MM.1S (cell line): ENCODE measurements at regions not wholly inside any gene's neighbourhood (a gene's known extent, or its start where the extent isn't known, plus 50 kb on each side); places are given as distances from the start of the nearest gene placed in this dataset.

ENCODE experiments used
- DNase-seq: peaks from one replicate; pipeline ENCODE4 v3.0.0-alpha.2; 2015
- H2AFZ ChIP-seq: fragments of 300-600 bp; sonication (generic); 2 replicates; pipeline ENCODE4 v1.6.0; 2016; ENCODE audit warnings: antibody characterized with exemption, low read length
- H3F3A ChIP-seq: fragments of 300-600 bp; sonication (generic); 2 replicates; pipeline ENCODE4 v1.6.1; 2016; ENCODE audit warnings: mild to moderate bottlenecking, antibody characterized with exemption, low read length, moderate library complexity, mixed read lengths; ENCODE audit not compliant: insufficient read depth
- H3K27ac ChIP-seq: fragments of 300-600 bp; sonication (generic); 2 replicates; pipeline ENCODE4 v1.5.1; 2016; ENCODE audit warnings: mild to moderate bottlenecking, low read length
- H3K27me3 ChIP-seq: fragments of 300-600 bp; sonication (generic); replicated peaks from 2 replicates; pipeline ENCODE4 v1.6.0; 2016; ENCODE audit warnings: low read length; ENCODE audit not compliant: insufficient read depth
- H3K36me3 ChIP-seq: fragments of 300-600 bp; sonication (generic); replicated peaks from 2 replicates; pipeline ENCODE4 v1.6.1; 2016; ENCODE audit warnings: mild to moderate bottlenecking, low read length, mixed read lengths; ENCODE audit not compliant: insufficient read depth
- H3K4me1 ChIP-seq: fragments of 300-600 bp; sonication (generic); 2 replicates; pipeline ENCODE4 v1.6.1; 2016; ENCODE audit warnings: low read length, mixed read lengths
- H3K4me2 ChIP-seq: fragments of 300-600 bp; sonication (generic); 2 replicates; pipeline ENCODE4 v1.6.0; 2016; ENCODE audit warnings: low read depth, low read length
- H3K4me3 ChIP-seq: fragments of 300-600 bp; sonication (generic); 2 replicates; pipeline ENCODE4 v1.5.1; 2016; ENCODE audit warnings: low read length, mixed read lengths
- H3K79me2 ChIP-seq: fragments of 300-600 bp; sonication (generic); 2 replicates; pipeline ENCODE4 v1.6.1; 2016; ENCODE audit warnings: mixed run types, low read length, mixed read lengths
- H3K9ac ChIP-seq: fragments of 300-600 bp; sonication (generic); 2 replicates; pipeline ENCODE4 v1.6.1; 2016; ENCODE audit warnings: low read length, mixed read lengths
- H3K9me2 ChIP-seq: fragments of 300-600 bp; sonication (generic); replicated peaks from 2 replicates; pipeline ENCODE4 v1.6.1; 2016; ENCODE audit warnings: mild to moderate bottlenecking, low read length, mixed read lengths; ENCODE audit not compliant: insufficient read depth
- H3K9me3 ChIP-seq: fragments of 300-600 bp; sonication (generic); replicated peaks from 2 replicates; pipeline ENCODE4 v1.6.1; 2016; ENCODE audit warnings: mild to moderate bottlenecking, low read length, mixed read lengths; ENCODE audit not compliant: insufficient read depth
- H4K20me1 ChIP-seq: fragments of 300-600 bp; sonication (generic); 2 replicates; pipeline ENCODE4 v1.6.1; 2016; ENCODE audit warnings: mild to moderate bottlenecking, low read length, moderate library complexity, mixed read lengths; ENCODE audit not compliant: insufficient read depth
- CTCF ChIP-seq: fragments of 300-600 bp; sonication (generic); IDR thresholded peaks from 2 replicates; pipeline ENCODE4 v1.5.1; 2016; ENCODE audit warnings: antibody characterized with exemption, low read length, mixed read lengths
- EZH2 ChIP-seq: fragments of 300-600 bp; sonication (generic); optimal IDR thresholded peaks from 2 replicates; pipeline ENCODE3; 2017; ENCODE audit warnings: low read depth, mild to moderate bottlenecking, antibody characterized with exemption, low read length, mixed read lengths
- EZH2phosphoT487 ChIP-seq: fragments of 300-600 bp; sonication (generic); IDR thresholded peaks from 2 replicates; pipeline ENCODE4 v1.6.1; 2018; ENCODE audit warnings: antibody characterized with exemption, low read length

GRCh38 chr10:123535386-123535785 lies 130.8 kb upstream of the GPR26 start:
- Histone ChIP-seq H3K27me3 (no peaks in the 10 kb centered on the region), H3K9me3 (no peaks in the 10 kb centered on the region), H3K4me3 (no peak overlapping the region), H3K4me2 (no peak overlapping the region), H3K27ac (no peak overlapping the region), H3K36me3 (no peaks in the 10 kb centered on the region), H3K79me2 (no peaks in the 10 kb centered on the region), H3K9ac (no peak overlapping the region), H4K20me1 (no peaks in the 10 kb centered on the region), H2AFZ (no peak overlapping the region), H3K9me2 (no peaks in the 10 kb centered on the region), H3K4me1 (peaks cover 72% of the 10 kb centered on the region), H3F3A (peaks cover 32% of the 10 kb centered on the region)
- no peak for DNase-seq
- TF ChIP-seq CTCF (no peak), EZH2 (no peak), EZH2phosphoT487 (no peak)

- Histone ChIP-seq H2AFZ (0 out of 2 replicates have a peak overlapping the region, but pooled peaks have one; percentile 8), H3K4me2 (peak overlapping the region; percentile 55; the same call in 1 of the 2 replicates), H3K9me3 (no peaks in the 10 kb centered on the region), H4K20me1 (no peaks in the 10 kb centered on the region), H3K27ac (peak overlapping the region; percentile 80; the same call in 1 of the 2 replicates), H3F3A (peaks cover 32% of the 10 kb centered on the region), H3K9ac (no peak overlapping the region), H3K79me2 (no peaks in the 10 kb centered on the region), H3K9me2 (no peaks in the 10 kb centered on the region), H3K36me3 (no peaks in the 10 kb centered on the region), H3K27me3 (no peaks in the 10 kb centered on the region), H3K4me3 (no peak overlapping the region), H3K4me1 (peaks cover 71% of the 10 kb centered on the region)
- TF ChIP-seq CTCF (no peak), EZH2 (no peak), EZH2phosphoT487 (no peak)
- DNase-seq, result no peak
These were observed 129.8 kb upstream of the GPR26 start for GRCh38 chr10:123536176-123536845.

- H3K4me3 ChIP-seq, result peak overlapping the region; percentile 11; the same call in 1 of the 2 replicates
- peak overlapping the region; percentile 55 for H3K4me2 ChIP-seq
- peak overlapping the region; percentile 39 for H3K9ac ChIP-seq
These were observed 128.8 kb upstream of the GPR26 start for GRCh38 chr10:123537188-123537961.

More at GRCh38 chr10:123537188-123537961, 128.8 kb upstream of the GPR26 start:
- Histone ChIP-seq H3F3A (peaks cover 32% of the 10 kb centered on the region), H3K79me2 (no peaks in the 10 kb centered on the region), H3K9me2 (no peaks in the 10 kb centered on the region), H3K27ac (peak overlapping the region; percentile 80), H4K20me1 (no peaks in the 10 kb centered on the region), H3K4me1 (peaks cover 61% of the 10 kb centered on the region), H3K9me3 (no peaks in the 10 kb centered on the region), H2AFZ (peak overlapping the region; percentile 87; the same call in 1 of the 2 replicates), H3K36me3 (no peaks in the 10 kb centered on the region), H3K27me3 (no peaks in the 10 kb centered on the region)
- DNase-seq, result peak; percentile 69
- no peak for TF ChIP-seq EZH2phosphoT487
- no peak for TF ChIP-seq EZH2
- no peak for TF ChIP-seq CTCF
